CD4-positive, alpha-beta T cell treated with Interferon alpha-2 for 1 hour (primary cell): ENCODE measurements at regions not wholly inside any gene's neighbourhood (a gene's known extent, or its start where the extent isn't known, plus 50 kb on each side); places are given as distances from the start of the nearest gene placed in this dataset.
A peak's percentile ranks its signal among the peaks of the same experiment; 100 is the strongest.
"Not testable (repeated sequence)": the region's sequence is repeated elsewhere in the genome, so short reads cannot be mapped to it uniquely, and the experiment has no call there.

ENCODE experiments used
- DNase-seq, 2 donors: peaks; one replicate each; pipeline ENCODE4 v3.0.0-alpha.2; 2020 to 2022

DNA sequence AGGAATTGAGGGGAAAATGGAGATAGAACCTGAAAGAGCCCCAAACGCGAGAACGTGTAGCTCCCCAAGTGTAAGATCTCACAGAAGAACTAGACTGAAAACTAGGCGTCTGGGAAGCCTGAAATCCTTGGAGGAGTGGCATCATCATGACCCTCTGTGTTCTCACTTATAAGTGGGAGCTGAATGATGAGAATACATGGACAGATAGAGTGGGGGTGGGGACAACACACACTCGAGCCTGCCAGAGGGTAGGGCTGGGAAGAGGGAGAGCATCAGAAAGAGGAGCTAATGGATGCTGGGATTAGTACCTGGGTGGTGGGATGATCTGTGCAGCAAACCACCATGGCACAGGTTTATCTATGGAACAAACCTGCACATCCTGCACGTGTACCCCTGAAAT lies 258.7 kb upstream of the NOTCH2NLA start:
- DNase-seq: not testable (repeated sequence)

DNA sequence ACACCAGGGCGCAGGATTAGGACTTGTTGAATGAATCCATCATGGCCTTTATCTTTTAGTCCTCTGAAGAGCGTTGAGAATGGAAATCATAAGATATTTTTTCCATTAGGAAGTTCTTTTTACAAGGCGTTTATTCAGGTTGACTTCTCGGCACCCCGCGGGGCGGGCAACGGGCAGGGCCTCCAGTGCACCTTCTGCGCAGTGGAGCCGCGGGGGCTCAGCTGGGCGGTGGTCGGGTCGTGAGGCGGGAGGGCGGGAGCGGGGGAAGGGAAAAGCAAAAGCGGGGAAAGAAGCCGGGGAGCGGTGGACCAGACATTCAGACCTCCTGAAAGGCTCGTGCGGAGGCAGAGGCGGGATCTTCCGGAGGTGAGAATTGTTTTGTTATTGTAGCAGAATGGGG lies 258.3 kb upstream of the NOTCH2NLA start:
- DNase-seq: not testable (repeated sequence)

DNA sequence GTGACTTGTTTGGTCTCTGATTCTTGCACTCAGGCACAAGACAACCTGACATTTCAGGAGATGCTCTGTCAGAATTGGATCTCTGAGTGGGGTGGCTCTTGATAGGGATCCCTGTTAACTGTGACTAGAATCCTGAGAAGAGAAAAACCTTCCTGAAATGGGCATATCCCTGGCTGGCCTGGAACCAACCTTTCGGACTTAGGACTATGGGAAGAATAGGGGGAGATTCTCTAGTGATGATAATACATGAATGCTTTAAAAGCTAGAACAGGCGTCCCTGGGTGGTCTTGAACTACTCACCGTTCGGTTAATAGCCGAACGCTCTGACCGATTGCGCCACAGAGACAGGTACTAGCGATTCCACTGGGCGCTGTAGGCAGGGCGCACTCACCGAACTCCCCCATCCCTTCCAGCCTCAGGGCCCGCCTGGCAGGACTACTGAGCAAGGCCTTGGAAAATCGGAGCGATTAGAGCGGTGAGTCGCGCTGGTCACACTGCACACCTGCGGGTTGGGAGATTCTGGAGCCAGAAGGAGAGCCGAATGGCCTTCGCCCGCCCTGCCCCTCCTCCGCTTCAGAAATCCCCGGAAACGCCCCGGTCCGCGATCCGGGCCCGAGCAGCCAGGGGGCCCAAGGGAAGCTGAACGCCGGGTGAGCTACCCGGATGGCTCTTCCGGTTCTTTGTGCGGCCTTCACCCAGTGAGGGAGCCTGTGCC lies 257.6 kb upstream of the NOTCH2NLA start:
- DNase-seq: not testable (repeated sequence)

DNA sequence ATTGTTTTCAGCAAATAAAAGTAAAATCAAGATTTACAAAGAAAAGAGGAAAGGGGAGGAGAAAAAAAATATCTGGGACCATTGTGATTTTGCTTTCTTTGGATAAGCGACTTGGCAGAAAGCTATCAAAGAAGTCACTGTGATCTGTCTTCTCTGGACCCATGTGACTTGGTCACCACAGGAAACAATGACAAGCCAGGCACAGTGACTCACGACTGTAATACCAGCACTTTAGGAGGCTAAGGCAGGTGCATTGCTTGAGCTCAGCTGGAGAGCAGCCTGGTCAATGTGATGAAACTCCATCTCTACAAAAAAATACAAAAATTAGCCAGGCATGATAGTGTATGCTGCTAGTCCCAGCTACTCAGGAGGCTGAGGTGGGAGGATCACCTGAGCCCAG lies 255.4 kb upstream of the NOTCH2NLA start:
- DNase-seq: not testable (repeated sequence)

- not testable (repeated sequence) for DNase-seq
Observed at GRCh38 chr1:146479188-146479587, 250.4 kb upstream of the NOTCH2NLA start.

DNA sequence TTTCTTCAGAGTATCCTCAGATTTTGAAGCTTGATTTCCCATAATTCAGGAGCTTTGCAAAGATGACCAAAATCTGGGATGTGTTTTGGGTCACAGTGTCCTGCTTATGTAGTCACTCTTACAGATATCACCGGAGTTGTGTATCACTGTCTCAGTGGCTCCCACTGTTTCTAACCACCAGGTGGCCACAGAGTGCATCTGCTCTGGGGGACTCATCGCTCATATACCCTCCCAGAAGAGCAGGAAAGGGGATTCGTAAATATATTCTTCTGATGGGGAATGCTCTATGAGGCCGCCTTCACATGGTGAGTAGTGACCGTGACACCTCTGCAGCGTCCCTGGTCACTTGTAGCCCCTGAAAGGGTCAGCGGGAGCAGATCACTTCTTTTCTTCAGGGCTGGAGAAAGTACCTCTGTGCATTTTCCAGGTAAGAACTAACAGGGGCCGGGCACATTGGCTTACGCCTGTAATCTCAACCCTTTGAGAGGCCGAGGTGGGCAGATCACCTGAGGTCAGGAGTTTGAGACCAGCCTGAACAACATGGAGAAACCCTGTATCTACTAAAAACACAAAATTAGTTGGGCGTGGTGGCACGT lies 249.4 kb upstream of the NOTCH2NLA start:
- DNase-seq: peak; percentile 5 to 41

DNA sequence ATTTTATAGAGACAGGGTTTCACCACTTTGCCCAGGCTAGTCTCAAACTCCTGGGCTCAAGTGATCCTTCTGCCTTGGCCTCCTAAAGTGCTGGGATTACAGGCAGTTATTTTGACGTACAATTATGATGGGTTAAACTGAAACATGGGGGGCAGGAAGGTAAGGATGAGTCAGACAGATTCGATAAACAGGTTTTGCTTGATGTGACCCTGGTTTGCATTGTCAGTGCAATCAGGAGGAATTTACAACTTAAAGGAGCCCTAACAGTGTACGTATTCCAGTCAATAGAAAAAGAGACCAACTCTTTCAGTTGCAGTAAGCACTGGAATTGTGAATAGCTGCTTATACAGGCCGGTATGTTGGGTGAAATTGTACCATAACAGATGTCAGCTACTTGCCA lies 246.3 kb upstream of the NOTCH2NLA start:
- not testable (repeated sequence) for DNase-seq

DNA sequence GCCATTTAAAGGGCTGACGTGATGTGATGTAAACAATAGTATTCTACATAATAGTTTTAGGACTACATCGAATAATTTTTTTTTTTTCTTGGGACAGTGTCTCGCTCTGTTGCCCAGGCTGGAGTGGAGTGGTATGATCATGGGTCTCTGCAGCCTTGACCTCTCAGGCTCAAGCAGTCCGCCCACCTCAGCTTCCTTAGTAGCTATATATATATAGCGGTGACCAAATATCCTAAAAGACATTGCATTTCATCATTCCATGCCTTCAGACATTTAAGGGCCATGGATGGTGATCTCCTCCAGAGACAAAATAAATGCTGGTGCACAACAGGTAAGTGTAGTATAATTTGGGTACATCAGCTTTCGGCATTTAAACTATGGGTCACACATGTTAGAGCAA lies 245.4 kb upstream of the NOTCH2NLA start:
- not testable (repeated sequence) for DNase-seq

DNA sequence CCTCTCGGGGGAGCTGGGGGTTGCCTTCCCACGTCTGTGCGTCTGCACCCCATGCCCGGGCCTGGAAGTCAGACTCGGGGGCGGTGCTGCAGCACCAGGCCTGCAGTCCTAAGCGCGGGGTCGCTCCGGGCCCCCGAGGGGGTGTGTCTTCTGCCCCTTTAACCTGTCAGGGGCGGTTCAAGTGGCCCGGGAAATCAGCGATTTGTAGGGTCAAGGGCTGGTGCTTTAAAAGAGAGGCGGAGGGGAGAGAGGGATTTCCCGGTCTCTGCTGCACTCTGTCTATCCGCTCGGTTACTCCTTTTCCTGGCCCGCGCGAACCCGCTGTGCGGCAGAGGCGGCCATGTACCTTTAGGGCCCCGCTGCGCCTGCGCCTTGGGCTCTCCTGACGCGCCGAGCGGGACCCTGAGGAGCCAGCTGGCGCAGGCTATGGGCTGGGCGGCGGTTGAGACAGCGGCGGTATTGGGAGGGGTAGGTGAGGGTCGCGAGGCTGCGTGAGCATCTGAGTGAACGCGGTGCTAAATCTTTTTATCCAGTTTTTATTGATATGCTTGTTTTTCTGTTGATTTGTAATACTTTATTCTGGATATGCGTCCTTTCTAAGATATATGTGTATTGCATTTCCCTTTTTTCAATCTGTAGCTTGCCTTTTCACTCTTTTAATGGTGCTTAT lies 243.5 kb upstream of the NOTCH2NLA start:
- peak; percentile 72 to 78 for DNase-seq

GRCh38 chr1:146459939-146460338 lies 231.1 kb upstream of the NOTCH2NLA start:
- not testable (repeated sequence) for DNase-seq

DNA sequence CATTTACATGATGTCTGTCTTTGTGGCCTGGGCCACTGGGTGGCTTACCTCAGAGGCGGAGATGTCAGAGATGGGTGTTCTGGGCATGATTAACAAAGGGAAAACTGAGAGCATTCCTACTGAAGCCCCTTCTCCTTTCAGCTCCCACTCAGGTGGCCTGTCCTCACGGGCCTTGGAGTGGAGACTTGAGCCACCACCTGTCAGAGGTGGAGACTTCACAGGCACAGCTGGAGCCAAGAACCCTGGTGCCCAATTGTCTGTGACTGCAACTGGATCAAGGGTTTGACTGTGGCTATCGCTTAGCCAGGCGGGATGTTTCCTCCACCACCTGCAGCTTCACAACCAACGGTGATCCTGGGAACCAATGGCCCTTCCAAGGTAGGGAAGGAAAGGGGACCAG lies 230.5 kb upstream of the NOTCH2NLA start:
- peak in 1 of 2 donors; percentile 13 for DNase-seq

DNA sequence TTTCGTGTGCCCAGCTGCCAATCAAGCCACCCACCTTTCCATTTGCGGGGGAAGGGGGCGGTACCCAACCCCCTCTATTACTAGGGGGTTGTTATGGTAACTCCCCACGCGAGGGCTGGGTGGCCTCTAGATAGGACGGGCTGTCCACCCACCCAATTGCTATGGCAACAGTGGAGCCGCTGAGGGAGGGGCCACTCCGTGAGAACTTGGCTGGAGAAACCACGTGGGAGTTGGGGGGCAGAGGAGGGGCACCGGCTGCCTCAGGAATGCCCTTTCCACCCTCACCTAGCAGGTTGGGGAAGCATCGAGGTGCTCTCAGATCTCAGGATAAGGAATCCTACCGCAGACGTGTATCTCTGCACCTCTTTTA lies 220.0 kb upstream of the NOTCH2NLA start:
- DNase-seq: not testable (repeated sequence)

DNA sequence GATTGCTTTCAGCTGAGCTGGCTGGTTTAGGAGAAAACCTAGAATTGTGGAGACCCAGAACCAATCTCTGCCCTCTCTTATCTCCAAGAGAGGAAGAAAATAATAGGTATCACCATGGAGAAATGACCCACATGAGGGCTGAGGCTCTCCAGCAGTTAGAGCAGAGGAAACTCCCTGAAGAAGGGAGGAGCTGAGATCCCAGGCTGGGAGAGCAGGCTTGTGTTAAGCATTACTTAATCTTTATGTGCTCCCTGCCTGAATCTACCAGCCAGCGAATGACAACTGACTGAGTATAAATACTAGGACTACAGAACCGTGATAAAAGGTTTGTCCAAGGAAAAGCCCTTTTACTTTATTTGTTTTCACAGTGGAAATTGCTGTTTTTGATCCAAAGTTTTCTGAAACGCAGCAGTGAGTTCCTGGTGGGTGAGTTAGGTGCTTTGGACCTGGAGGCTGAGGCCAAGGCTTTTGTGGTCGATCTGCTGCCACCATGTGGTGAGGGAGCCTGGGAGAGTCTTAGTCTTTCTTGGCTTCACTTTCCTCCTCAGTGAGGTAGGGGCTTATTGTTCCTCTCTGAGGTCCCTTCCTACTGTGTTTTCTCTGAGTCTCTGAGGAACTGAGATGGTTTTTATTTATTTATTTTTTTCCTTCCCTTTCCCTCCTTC lies 219.5 kb upstream of the NOTCH2NLA start:
- DNase-seq: peak; percentile 36 to 71

DNA sequence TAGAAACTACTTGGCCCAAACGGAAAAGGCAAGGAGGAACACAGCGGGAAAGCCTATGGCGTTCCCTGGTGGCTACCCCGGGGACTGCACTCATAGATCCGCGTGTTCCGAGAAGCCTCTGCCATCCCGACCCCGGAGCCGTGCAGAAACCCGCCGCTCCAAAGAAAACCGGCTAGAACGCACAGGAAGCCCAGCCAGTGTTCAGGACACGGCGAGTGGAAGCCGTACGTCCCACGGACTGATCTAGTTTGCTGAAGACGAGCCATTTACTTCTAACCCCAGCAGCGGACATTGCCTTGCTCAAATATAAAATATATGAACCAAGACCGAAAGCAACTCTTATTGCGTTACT lies 215.0 kb upstream of the NOTCH2NLA start:
- DNase-seq: peak; percentile 5 to 46

DNA sequence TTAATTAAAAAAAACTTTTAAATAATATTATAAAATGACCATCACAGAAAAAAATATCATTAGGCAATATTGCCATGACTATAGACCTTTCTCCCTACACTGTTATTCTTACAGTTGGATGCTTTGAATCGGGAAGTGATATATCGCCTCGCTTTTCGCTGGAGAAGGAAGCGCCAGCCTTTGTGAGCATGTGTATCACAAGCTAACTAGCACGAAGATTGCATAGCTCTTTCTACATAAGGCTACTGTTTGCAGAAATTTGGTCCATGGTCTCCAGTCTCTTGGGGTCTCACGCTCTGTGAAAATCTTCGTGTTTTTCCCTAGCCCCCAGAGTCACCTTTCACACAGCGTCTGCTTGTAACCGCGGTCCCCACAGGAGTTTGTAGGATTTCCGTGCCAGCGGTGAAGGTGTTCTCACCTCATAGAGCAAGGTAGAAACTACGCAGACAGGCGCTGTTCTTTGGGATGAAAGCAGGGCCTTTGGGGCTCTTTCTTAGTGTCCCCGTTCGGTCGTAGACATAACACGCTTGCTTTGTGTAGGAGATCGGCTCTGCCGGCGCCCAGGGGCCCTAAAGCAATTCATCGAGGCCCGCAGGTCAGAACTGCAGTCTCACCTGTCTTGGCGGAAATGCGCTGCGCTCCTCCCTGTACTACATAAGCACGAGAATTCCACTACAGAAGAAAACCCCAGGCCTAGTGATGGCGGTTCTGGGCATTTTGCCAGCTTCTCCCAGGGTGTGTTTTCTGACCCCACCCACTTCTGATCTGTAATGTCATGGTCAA lies 214.5 kb upstream of the NOTCH2NLA start:
- DNase-seq: peak in 1 of 2 donors; percentile 25

DNA sequence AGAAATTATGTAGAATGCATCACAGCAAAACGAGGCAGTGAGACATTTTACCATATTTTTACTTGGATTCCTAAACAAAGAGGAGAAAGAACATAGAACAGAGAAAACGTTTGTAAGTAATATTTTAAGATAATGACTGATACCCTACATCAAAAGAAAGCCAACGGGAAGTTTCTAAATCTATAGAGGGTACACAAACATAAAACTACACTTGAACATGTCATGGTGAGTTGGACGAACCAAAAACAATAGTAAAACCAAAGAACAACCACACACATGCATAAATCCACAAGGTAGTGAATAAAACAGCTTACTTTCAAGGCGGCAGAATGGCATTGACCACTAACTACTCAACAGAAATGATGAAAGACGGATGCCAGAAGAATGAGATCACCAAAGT lies 209.7 kb upstream of the NOTCH2NLA start:
- DNase-seq: not testable (repeated sequence)

GRCh38 chr1:146416642-146417041 lies 187.8 kb upstream of the NOTCH2NLA start:
- DNase-seq: not testable (repeated sequence)

GRCh38 chr1:146415017-146415416 lies 186.2 kb upstream of the NOTCH2NLA start:
- DNase-seq: not testable (repeated sequence)

DNA sequence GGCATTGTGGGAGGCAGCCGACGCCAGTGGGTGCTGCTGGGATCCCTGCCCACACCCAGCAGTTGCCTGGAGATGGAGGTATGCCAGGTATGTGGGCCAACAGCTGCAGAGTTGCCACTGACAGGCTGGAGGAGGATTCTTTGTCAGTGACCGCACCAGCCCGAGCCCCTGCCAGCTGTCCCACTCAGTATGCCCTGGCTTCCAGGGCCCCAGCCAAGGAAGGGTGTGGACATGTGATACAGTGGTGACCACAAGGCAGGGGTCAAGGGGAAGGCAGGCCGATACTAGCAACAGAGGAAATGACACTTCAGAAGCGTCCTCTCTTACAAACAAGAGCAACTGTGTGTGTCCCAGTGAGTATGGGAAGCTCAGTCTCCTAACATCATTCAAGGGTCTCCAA lies 185.1 kb upstream of the NOTCH2NLA start:
- DNase-seq: peak; percentile 17 to 35

DNA sequence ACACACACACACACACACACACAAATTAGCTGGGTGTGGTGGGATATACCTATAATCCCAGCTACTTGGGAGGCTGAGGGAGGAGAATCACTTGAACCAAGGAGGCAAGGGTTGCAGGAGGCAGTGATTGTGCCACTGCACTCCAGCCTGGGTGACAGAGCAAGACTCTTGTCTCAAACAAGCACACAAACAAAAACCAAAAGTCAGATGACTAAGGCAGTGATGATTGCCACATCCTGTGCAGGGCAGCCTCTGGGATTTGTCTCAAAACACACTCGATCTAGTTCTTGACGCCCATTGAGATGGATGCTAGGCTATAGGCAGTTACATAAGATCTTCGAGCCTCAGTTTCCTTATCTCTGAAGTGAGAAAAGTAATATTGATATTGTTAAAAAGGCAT lies 183.1 kb upstream of the NOTCH2NLA start:
- peak; percentile 47 to 74 for DNase-seq

DNA sequence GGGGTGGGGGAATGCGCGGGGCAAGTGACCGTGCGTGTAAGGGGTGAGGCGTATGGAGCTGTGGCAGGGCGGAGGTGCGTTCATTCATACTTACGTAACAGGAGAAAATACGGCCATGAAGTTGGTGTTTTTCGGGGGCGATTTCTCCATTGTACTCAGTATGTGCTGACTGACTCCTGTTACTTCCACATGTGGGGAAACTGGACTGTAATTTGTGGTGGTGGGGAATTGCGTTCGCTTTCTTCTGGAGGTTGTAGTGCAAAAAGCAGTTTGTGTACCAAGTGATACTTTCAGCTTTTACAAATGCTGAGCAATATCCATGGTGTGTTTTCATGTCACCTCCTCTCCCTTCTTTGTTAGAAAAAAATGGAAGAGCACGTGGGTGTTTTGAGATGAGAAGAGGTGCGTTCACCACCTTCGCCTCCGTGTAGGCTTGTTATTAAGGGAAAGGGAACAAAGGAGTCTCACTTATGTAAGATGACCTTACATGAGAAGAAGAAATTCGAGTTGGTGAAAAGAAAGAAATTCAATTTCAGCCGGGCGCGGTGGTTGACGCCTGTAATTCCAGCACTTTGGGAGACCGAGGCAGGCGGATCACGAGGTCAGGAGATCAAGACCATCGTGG lies 181.1 kb upstream of the NOTCH2NLA start:
- peak; percentile 47 to 54 for DNase-seq

DNA sequence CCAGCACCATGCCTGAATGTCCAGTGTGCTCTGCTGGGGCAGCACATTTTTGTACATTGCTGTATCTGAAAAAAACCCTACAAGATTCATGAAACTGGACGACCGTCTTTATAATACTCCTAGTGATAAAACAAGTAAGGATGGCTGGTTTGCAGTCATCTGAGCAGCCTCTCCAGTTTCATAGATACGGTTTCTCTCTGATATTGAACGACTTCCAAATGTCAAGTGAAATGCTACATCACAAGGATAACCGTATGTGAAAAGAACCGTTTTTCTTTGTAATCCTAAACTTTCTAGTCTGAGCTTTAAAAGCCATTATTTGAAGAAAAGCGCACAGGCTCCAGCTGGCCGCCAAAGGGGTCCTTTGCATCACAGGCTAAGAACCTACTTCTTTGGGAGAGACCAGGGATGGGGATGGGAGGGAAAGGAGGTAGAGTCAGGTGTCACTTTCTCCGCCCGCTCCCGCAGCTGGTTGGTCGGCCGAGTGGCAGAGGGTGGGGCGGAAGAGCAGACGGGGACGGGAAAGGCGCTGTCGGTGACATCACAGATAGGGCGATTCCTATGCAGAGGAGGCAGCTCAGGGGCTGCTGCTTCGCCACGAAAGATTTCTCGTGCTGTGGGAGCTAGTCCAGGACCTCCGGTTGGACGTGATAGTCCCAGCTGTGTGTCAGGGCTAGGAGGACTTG lies 180.4 kb upstream of the NOTCH2NLA start:
- peak in 1 of 2 donors; percentile 21 for DNase-seq
